ENCODE measurements at regions not wholly inside any gene's neighbourhood (a gene's known extent, or its start where the extent isn't known, plus 50 kb on each side); places are given as distances from the start of the nearest gene placed in this dataset.

DNA sequence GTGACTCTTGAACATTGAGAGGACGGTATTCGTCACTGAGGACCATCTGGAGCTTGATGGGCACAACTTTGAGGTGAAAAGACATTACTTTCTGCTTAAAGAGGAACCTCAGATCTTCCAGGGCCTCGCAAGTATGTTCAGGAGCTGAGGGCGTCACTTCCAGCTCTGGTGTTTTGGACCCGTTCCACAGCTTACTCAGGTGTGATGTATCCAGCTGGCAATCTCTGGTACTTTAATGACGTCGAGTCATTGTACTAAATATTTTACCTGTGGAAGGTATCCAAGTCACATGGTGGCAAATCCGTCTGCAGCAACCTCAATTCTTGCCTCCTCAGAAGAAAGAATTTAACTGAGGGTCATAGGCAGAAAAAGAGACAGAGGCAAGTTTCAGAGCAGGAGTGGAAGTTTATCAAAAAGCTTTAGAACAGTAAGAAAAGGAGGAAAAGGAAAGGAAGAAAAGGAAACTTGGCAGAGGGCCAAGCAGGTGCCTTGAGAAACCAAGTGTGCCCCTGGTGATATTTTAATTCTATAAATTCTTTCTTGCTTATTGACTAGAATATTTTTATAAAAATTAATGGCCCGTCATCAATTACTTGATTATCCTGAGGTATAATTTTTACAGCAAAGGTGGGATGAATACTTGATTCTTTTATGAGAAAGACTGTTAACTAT lies 250.6 kb downstream of the AEBP2 start:
- ChIA-PET POLR2A (ENCODE audit: unreplicated experiment) (no interaction called here), CTCF (no interaction called here)
- peak overlapping the region; percentile 61 for H2AK9ac ChIP-seq (replicated peaks; ENCODE audit: low read depth, low read length, poor library complexity)
- dilution Hi-C loops (cut with HindIII; ENCODE audit: low sequenced_read_pairs, unreplicated experiment) (no loop called here), intact Hi-C loops (cut with micrococcal nuclease) (no loop called here), in situ Hi-C loops (cut with MboI; ENCODE audit: low sequenced_read_pairs) (no loop called here)
- H3K4me1 ChIP-seq (ENCODE audit: control insufficient read depth, insufficient read depth, low read length) = peaks cover 7% of the 10 kb centered on the region; the same call in 1 of the 2 replicates
- no peak overlapping the region for H4K8ac ChIP-seq (ENCODE audit: low read depth in 2 of 2, low read length in 2 of 2)
- H4K91ac ChIP-seq (ENCODE audit: insufficient read depth, low read depth, low read length) = no peak overlapping the region
- no peak overlapping the region for H2BK15ac ChIP-seq (ENCODE audit: low read depth, low read length)
- H3K9me1 ChIP-seq (ENCODE audit: insufficient read depth, low read length) = no peaks in the 10 kb centered on the region
- H3K4me2 ChIP-seq (ENCODE audit: low read depth, low read length) = no peak overlapping the region
- no peak for DNase-seq
- TF ChIP-seq CEBPB (IDR thresholded peaks at IDR 0.05; ENCODE audit: low read depth, low read length) = no peak
- TF ChIP-seq SMC3 (IDR thresholded peaks at IDR 0.05; ENCODE audit: low read depth, low read length) = no peak
- no peak for TF ChIP-seq NFE2L2 (IDR thresholded peaks at IDR 0.05; ENCODE audit: low read depth, low read length)
- TF ChIP-seq BHLHE40 (IDR thresholded peaks at IDR 0.05; ENCODE audit: low read depth, low read length) = no peak
- TF ChIP-seq CHD1 (IDR thresholded peaks at IDR 0.05; ENCODE audit: low read depth, low read length) = no peak
- no peak for TF ChIP-seq FOS (IDR thresholded peaks at IDR 0.05; ENCODE audit: low read depth, low read length)
- no peak for TF ChIP-seq MAZ (IDR thresholded peaks at IDR 0.05; ENCODE audit: borderline replicate concordance, low read depth, low read length)
- TF ChIP-seq RCOR1 (IDR thresholded peaks at IDR 0.05; ENCODE audit: insufficient replicate concordance, low read length) = no peak
- no peak for TF ChIP-seq RFX5 (IDR thresholded peaks at IDR 0.05; ENCODE audit: low read depth, low read length)
- H3K27ac ChIP-seq (ENCODE audit: insufficient read depth, low read length) = no peak overlapping the region
- no peak overlapping the region for H3K14ac ChIP-seq (replicated peaks; ENCODE audit: low read depth, low read length)
- H2AK5ac ChIP-seq (ENCODE audit: low read depth, low read length) = no peak overlapping the region
- no peak overlapping the region for H3K4me3 ChIP-seq (ENCODE audit: insufficient read depth, low read depth, low read length)
- H3K56ac ChIP-seq (ENCODE audit: extremely low read depth, insufficient read depth, low read length) = no peak overlapping the region
- H3K36me3 ChIP-seq (ENCODE audit: control insufficient read depth, insufficient read depth, low read length) = no peaks in the 10 kb centered on the region
- WGBS, 2 experiments (ENCODE audit: extremely low coverage in 2 of 2, insufficient read length in 1 of 2) = 100% methylated on average over 2 of the region's 9 CpGs; no CpG with 5 or more reads in 1 of the 2 experiments
- no peaks in the 10 kb centered on the region for H3K9me3 ChIP-seq (ENCODE audit: control insufficient read depth, insufficient read depth, low read length)
- H4K20me1 ChIP-seq (ENCODE audit: insufficient read depth, low read length) = no peaks in the 10 kb centered on the region
- no peaks in the 10 kb centered on the region for H3K27me3 ChIP-seq (ENCODE audit: control insufficient read depth, insufficient read depth, low read length)
- H3K79me1 ChIP-seq (ENCODE audit: low read depth in 1 of 2, low read length in 2 of 2) = no peaks in the 10 kb centered on the region
- no peak overlapping the region for H3K23ac ChIP-seq (ENCODE audit: low read depth, low read length)
- no peak for ATAC-seq (ENCODE audit: low read depth)
- H2BK5ac ChIP-seq (ENCODE audit: low read depth, low read length, poor library complexity, severe bottlenecking) = no peak overlapping the region
- H2AFZ ChIP-seq (replicated peaks; ENCODE audit: low read length, poor library complexity) = peak overlapping the region; percentile 5
- H2BK20ac ChIP-seq (ENCODE audit: low read depth, low read length) = no peak overlapping the region
- no peak overlapping the region for H3K18ac ChIP-seq (ENCODE audit: low read depth, low read length)
- peak overlapping the region; percentile 13; the same call in 1 of the 2 replicates for H2BK120ac ChIP-seq (ENCODE audit: low read depth, low read length)
- BruUV-seq (replicated peaks) = no TSS peak
- H4K5ac ChIP-seq (ENCODE audit: low read depth, low read length) = no peak overlapping the region
- H3K9ac ChIP-seq (ENCODE audit: low read depth, low read length) = no peak overlapping the region
- no peak overlapping the region for H3K4ac ChIP-seq (ENCODE audit: low read depth, low read length)
